ENCODE measurements at regions not wholly inside any gene's neighbourhood (a gene's known extent, or its start where the extent isn't known, plus 50 kb on each side); places are given as distances from the start of the nearest gene placed in this dataset.

DNA sequence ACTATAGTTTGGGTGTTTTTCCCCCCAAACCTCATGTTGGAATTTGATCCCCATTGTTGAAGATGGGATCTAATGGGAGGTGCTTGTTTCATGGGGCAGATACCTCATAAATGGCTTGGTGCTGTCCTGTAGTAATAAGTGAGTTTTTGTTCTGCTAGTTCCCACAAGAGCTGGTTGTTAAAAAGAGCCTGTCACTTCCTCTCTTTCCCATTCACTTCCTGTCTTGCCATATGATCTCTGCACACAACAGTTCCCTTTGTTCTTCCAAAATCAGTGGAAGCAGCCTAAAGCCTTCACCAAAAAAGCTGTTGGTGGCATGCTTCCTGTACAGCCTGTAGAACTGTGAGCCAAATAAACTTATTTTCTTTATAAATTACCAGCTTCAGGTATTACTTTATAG, 768.2 kb upstream of the VRK2 start:
- TF ChIP-seq CEBPB (IDR thresholded peaks at IDR 0.05; ENCODE audit: low read depth, low read length): no peak
- TF ChIP-seq, protein P1, sequence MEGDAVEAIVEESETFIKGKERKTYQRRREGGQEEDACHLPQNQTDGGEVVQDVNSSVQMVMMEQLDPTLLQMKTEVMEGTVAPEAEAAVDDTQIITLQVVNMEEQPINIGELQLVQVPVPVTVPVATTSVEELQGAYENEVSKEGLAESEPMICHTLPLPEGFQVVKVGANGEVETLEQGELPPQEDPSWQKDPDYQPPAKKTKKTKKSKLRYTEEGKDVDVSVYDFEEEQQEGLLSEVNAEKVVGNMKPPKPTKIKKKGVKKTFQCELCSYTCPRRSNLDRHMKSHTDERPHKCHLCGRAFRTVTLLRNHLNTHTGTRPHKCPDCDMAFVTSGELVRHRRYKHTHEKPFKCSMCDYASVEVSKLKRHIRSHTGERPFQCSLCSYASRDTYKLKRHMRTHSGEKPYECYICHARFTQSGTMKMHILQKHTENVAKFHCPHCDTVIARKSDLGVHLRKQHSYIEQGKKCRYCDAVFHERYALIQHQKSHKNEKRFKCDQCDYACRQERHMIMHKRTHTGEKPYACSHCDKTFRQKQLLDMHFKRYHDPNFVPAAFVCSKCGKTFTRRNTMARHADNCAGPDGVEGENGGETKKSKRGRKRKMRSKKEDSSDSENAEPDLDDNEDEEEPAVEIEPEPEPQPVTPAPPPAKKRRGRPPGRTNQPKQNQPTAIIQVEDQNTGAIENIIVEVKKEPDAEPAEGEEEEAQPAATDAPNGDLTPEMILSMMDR (IDR thresholded peaks at IDR 0.05; ENCODE audit: control extremely low read depth in 1 of 3, insufficient read depth in 1 of 3, low read depth in 1 of 3, low read length in 3 of 3): no peak
- no peak for TF ChIP-seq SP1 (IDR thresholded peaks at IDR 0.05; ENCODE audit: low read depth, low read length)

All from H1 (cell line).